Trophoblast cell (in vitro differentiated cells and primary cell): ENCODE measurements at regions not wholly inside any gene's neighbourhood (a gene's known extent, or its start where the extent isn't known, plus 50 kb on each side); places are given as distances from the start of the nearest gene placed in this dataset.

Source experiments
- DNase-seq, 2 donors: peaks; one replicate each; pipeline ENCODE4 v3.0.0-alpha.2; 2016
- H2AFZ ChIP-seq: 2 replicates; pipeline ENCODE4 v1.6.1; 2013; ENCODE audit warnings: low read length, moderate library complexity, mild to moderate bottlenecking; ENCODE audit not compliant: insufficient read depth, poor library complexity
- H2AK5ac ChIP-seq: 2 replicates; pipeline ENCODE4 v1.6.1; 2013; ENCODE audit warnings: mild to moderate bottlenecking, low read length
- H2BK120ac ChIP-seq: 2 replicates; pipeline ENCODE4 v1.6.1; 2013; ENCODE audit warnings: low read length, mild to moderate bottlenecking, moderate library complexity; ENCODE audit not compliant: insufficient read depth, poor library complexity
- H2BK12ac ChIP-seq: 2 replicates; pipeline ENCODE4 v1.6.1; 2013; ENCODE audit warnings: mild to moderate bottlenecking, low read length, moderate library complexity
- H2BK5ac ChIP-seq: 2 replicates; pipeline ENCODE4 v1.6.1; 2013; ENCODE audit warnings: low read length, low read depth, moderate library complexity, mild to moderate bottlenecking; ENCODE audit not compliant: poor library complexity
- H3K14ac ChIP-seq: 2 replicates; pipeline ENCODE4 v1.6.1; 2013; ENCODE audit warnings: mild to moderate bottlenecking, low read length
- H3K18ac ChIP-seq: 2 replicates; pipeline ENCODE4 v1.6.1; 2013; ENCODE audit warnings: mild to moderate bottlenecking, low read length
- H3K23ac ChIP-seq: 2 replicates; pipeline ENCODE4 v1.6.1; 2013; ENCODE audit warnings: low read length
- H3K27ac ChIP-seq: 2 replicates; pipeline ENCODE4 v1.5.1; 2013; ENCODE audit warnings: low read depth, mild to moderate bottlenecking, inconsistent platforms, low read length, moderate library complexity
- H3K27me3 ChIP-seq: 2 replicates; pipeline ENCODE4 v1.6.1; 2013; ENCODE audit warnings: inconsistent platforms, mild to moderate bottlenecking, low read length, moderate library complexity; ENCODE audit not compliant: insufficient read depth
- H3K36me3 ChIP-seq, 2 experiments: 1 replicate in 1 of 2; 2 replicates in 1 of 2; pipeline ENCODE4 v1.6.1; 2013; ENCODE audit warnings: low read length in 2 of 2, mild to moderate bottlenecking in 2 of 2, moderate library complexity in 1 of 2; ENCODE audit not compliant: insufficient read depth in 2 of 2, control insufficient read depth in 1 of 2
- H3K4ac ChIP-seq: 2 replicates; pipeline ENCODE4 v1.6.1; 2013; ENCODE audit warnings: low read depth, mild to moderate bottlenecking, low read length, moderate library complexity
- H3K4me1 ChIP-seq, 2 experiments: 1 replicate in 1 of 2; 2 replicates in 1 of 2; pipeline ENCODE4 v1.6.1; 2013; ENCODE audit warnings: low read length in 2 of 2, mild to moderate bottlenecking in 2 of 2, moderate library complexity in 1 of 2; ENCODE audit not compliant: insufficient read depth in 2 of 2, control insufficient read depth in 1 of 2
- H3K4me2 ChIP-seq: 2 replicates; pipeline ENCODE4 v1.6.1; 2013; ENCODE audit warnings: inconsistent platforms, mild to moderate bottlenecking, low read length, moderate library complexity
- H3K4me3 ChIP-seq: 2 replicates; pipeline ENCODE4 v1.5.1; 2013; ENCODE audit warnings: mild to moderate bottlenecking, low read depth, low read length, inconsistent platforms
- H3K79me1 ChIP-seq: one replicate; pipeline ENCODE4 v1.6.1; 2013; ENCODE audit warnings: low read length
- H3K79me2 ChIP-seq: 2 replicates; pipeline ENCODE4 v1.6.1; 2013; ENCODE audit warnings: low read length, mild to moderate bottlenecking; ENCODE audit not compliant: control insufficient read depth, insufficient read depth, poor library complexity
- H3K9ac ChIP-seq: 2 replicates; pipeline ENCODE4 v1.6.1; 2013; ENCODE audit warnings: mild to moderate bottlenecking, low read length
- H3K9me3 ChIP-seq: 2 replicates; pipeline ENCODE4 v1.6.1; 2013; ENCODE audit warnings: low read depth, mild to moderate bottlenecking, control low read depth, inconsistent platforms, low read length; ENCODE audit not compliant: insufficient read depth
- H4K12ac ChIP-seq: 2 replicates; pipeline ENCODE4 v1.6.1; 2013; ENCODE audit warnings: low read depth, mild to moderate bottlenecking, low read length, moderate library complexity
- H4K8ac ChIP-seq: 2 replicates; pipeline ENCODE4 v1.6.1; 2013; ENCODE audit warnings: low read depth, mild to moderate bottlenecking, low read length, moderate library complexity
- H4K91ac ChIP-seq: one replicate; pipeline ENCODE4 v1.6.1; 2013; ENCODE audit warnings: low read depth, mild to moderate bottlenecking, low read length, moderate library complexity
- WGBS: extraction: QIAGEN DNeasy Blood & Tissue Kit; methylation state at CpG from one replicate; pipeline ENCODE4 v1.1.7; 2013; ENCODE audit warnings: missing lambda C conversion rate; ENCODE audit not compliant: insufficient read length, insufficient coverage; ENCODE audit errors: extremely low coverage; 5-methylcytosine and 5-hydroxymethylcytosine counted together

DNA sequence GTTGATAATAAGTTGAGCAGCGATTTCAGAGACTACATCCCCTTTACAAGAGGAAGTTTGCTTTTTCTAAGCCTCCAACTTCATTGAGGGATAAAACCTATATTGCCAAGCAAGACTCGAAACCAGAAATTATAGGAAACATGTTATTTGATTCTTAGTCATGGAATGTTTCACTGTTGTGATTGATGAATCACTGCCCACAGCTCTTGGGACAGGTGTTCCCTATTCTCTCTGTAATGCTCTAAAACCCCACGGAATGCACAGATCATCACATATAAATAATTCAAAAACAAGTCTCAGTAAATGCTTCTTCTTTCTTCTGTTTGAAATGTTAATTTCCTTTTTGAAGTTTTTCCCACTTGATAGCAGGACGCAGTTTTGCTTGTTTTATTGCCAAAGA, 809.5 kb upstream of the GOT2 start:
- no CpG with 5 or more reads among the region's 4 CpGs for WGBS
- Histone ChIP-seq H2BK5ac (no peak overlapping the region), H3K9ac (no peak overlapping the region), H4K8ac (no peak overlapping the region), H3K4me1 (no peaks in the 10 kb centered on the region), H3K4ac (no peak overlapping the region), H3K14ac (no peak overlapping the region), H3K18ac (no peak overlapping the region), H3K36me3 (no peaks in the 10 kb centered on the region), H4K91ac (no peak overlapping the region), H2AFZ (no peak overlapping the region), H3K27me3 (no peaks in the 10 kb centered on the region), H3K79me1 (no peaks in the 10 kb centered on the region), H3K23ac (no peak overlapping the region), H3K79me2 (no peaks in the 10 kb centered on the region), H3K9me3 (no peaks in the 10 kb centered on the region), H3K27ac (no peak overlapping the region), H2BK120ac (no peak overlapping the region), H2AK5ac (no peak overlapping the region), H3K4me3 (no peak overlapping the region), H3K4me2 (no peak overlapping the region), H4K12ac (no peak overlapping the region), H2BK12ac (no peak overlapping the region)
- no peak for DNase-seq

DNA sequence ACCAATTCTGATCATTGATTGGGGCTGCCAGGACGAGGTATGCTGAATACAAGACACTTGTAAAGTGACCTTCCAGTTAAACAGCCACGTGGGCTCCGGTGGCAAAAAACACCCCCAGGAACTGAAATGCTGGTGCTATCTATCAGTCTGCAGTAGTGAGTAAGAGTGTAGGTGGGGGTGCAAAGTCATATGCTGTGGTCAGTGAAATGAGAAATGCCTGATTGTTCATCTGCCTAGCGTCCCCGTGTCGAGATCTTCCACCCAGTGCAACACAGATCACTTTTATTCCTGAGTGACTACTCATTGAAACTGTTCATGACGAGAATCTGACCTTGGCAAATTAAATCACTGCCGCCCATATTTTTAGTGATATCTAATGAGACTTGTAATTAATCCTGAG, 806.5 kb upstream of the GOT2 start:
- H3K9me3 ChIP-seq, result no peaks in the 10 kb centered on the region
- H3K14ac ChIP-seq, result no peak overlapping the region
- no peak overlapping the region for H4K12ac ChIP-seq
- H4K91ac ChIP-seq, result no peak overlapping the region
- H3K27ac ChIP-seq, result no peak overlapping the region
- WGBS, result no CpG with 5 or more reads among the region's 8 CpGs
- H2AFZ ChIP-seq, result no peak overlapping the region
- no peak overlapping the region for H2BK120ac ChIP-seq
- H3K9ac ChIP-seq, result no peak overlapping the region
- H3K79me1 ChIP-seq, result no peaks in the 10 kb centered on the region
- no peaks in the 10 kb centered on the region for H3K36me3 ChIP-seq
- no peak overlapping the region for H3K4me2 ChIP-seq
- no peak overlapping the region for H3K4ac ChIP-seq
- no peak overlapping the region for H4K8ac ChIP-seq
- H2BK12ac ChIP-seq, result no peak overlapping the region
- no peak for DNase-seq
- H3K4me3 ChIP-seq, result no peak overlapping the region
- no peaks in the 10 kb centered on the region for H3K27me3 ChIP-seq
- no peak overlapping the region for H3K23ac ChIP-seq
- H2AK5ac ChIP-seq, result no peak overlapping the region
- H3K79me2 ChIP-seq, result no peaks in the 10 kb centered on the region
- no peak overlapping the region for H2BK5ac ChIP-seq
- no peak overlapping the region for H3K18ac ChIP-seq
- no peaks in the 10 kb centered on the region for H3K4me1 ChIP-seq

GRCh38 chr16:59535298-59535697, 801.2 kb upstream of the GOT2 start:
- no peak overlapping the region for H3K9ac ChIP-seq
- no peak overlapping the region for H2BK120ac ChIP-seq
- DNase-seq, result no peak
- H2BK5ac ChIP-seq, result no peak overlapping the region
- no peak overlapping the region for H3K23ac ChIP-seq
- H3K14ac ChIP-seq, result no peak overlapping the region
- H4K91ac ChIP-seq, result no peak overlapping the region
- H3K4me1 ChIP-seq, result no peaks in the 10 kb centered on the region
- H3K4me2 ChIP-seq, result no peak overlapping the region
- H4K12ac ChIP-seq, result no peak overlapping the region
- H3K27ac ChIP-seq, result no peak overlapping the region
- H3K4me3 ChIP-seq, result no peak overlapping the region
- H3K36me3 ChIP-seq, result no peaks in the 10 kb centered on the region
- H3K4ac ChIP-seq, result no peak overlapping the region
- H3K79me2 ChIP-seq, result no peaks in the 10 kb centered on the region
- no peak overlapping the region for H2BK12ac ChIP-seq
- H4K8ac ChIP-seq, result no peak overlapping the region
- no peaks in the 10 kb centered on the region for H3K79me1 ChIP-seq
- no CpG with 5 or more reads among the region's 4 CpGs for WGBS
- H3K27me3 ChIP-seq, result no peaks in the 10 kb centered on the region
- H3K18ac ChIP-seq, result no peak overlapping the region
- no peak overlapping the region for H2AFZ ChIP-seq
- no peak overlapping the region for H2AK5ac ChIP-seq
- H3K9me3 ChIP-seq, result no peaks in the 10 kb centered on the region

DNA sequence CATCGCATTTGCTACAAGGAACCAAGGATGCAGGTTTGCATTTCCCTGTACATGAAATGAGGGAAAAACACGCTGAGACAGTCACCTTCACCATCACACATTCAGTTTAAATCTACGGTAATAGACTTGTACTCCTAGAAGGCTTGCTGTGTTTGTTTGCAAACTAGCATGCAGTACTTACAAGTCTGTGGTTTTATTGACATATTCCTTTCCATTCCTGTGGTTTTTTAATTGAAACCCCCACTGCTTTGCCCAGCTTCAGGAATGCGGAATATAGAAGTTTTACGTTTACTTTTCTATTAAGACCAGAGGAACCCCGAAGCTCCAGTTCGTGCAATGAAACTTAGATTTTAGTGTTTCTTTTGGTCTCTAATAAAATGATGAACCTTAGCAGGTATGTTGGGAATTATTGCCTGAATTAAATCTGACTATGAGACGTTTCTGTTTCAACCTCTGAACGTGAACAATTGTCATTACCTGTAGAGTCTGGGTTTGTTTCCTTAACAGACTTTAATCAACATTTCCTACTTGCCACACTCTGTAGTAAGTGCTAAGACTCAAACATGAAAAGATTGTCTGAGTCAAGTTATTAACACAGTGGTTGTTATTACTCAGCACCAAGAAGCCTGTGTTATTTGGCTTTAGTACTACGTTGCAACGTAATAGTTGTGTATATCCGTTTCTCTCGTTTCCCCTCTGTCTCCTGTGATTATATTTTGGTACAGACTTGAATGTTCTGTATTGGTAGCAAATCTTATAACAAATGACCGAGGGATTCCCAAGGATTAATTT, 793.3 kb upstream of the GOT2 start:
- H3K9me3 ChIP-seq, result no peaks in the 10 kb centered on the region
- H2AK5ac ChIP-seq, result no peak overlapping the region
- no CpG with 5 or more reads among the region's 14 CpGs for WGBS
- H3K36me3 ChIP-seq, result no peaks in the 10 kb centered on the region
- H3K79me2 ChIP-seq, result no peaks in the 10 kb centered on the region
- H4K8ac ChIP-seq, result no peak overlapping the region
- no peaks in the 10 kb centered on the region for H3K79me1 ChIP-seq
- no peaks in the 10 kb centered on the region for H3K27me3 ChIP-seq
- H4K91ac ChIP-seq, result no peak overlapping the region
- no peak overlapping the region for H2AFZ ChIP-seq
- H3K23ac ChIP-seq, result no peak overlapping the region
- H3K4me3 ChIP-seq, result no peak overlapping the region
- no peak overlapping the region for H3K4ac ChIP-seq
- H3K27ac ChIP-seq, result no peak overlapping the region
- H3K4me1 ChIP-seq, result peaks cover 0 to 1% of the 10 kb centered on the region in 2 experiments
- H3K14ac ChIP-seq, result no peak overlapping the region
- H2BK5ac ChIP-seq, result no peak overlapping the region
- DNase-seq, result no peak
- H3K18ac ChIP-seq, result no peak overlapping the region
- H3K4me2 ChIP-seq, result no peak overlapping the region
- H3K9ac ChIP-seq, result no peak overlapping the region
- H2BK120ac ChIP-seq, result no peak overlapping the region
- H2BK12ac ChIP-seq, result no peak overlapping the region
- no peak overlapping the region for H4K12ac ChIP-seq
